Trophoblast cell (in vitro differentiated cells and primary cell): ENCODE measurements at regions not wholly inside any gene's neighbourhood (a gene's known extent, or its start where the extent isn't known, plus 50 kb on each side); places are given as distances from the start of the nearest gene placed in this dataset.

Experiments used
- DNase-seq, 2 donors: peaks; one replicate each; pipeline ENCODE4 v3.0.0-alpha.2; 2016
- H2AFZ ChIP-seq: 2 replicates; pipeline ENCODE4 v1.6.1; 2013; ENCODE audit warnings: low read length, moderate library complexity, mild to moderate bottlenecking; ENCODE audit not compliant: insufficient read depth, poor library complexity
- H2AK5ac ChIP-seq: 2 replicates; pipeline ENCODE4 v1.6.1; 2013; ENCODE audit warnings: mild to moderate bottlenecking, low read length
- H2BK120ac ChIP-seq: 2 replicates; pipeline ENCODE4 v1.6.1; 2013; ENCODE audit warnings: low read length, mild to moderate bottlenecking, moderate library complexity; ENCODE audit not compliant: insufficient read depth, poor library complexity
- H2BK12ac ChIP-seq: 2 replicates; pipeline ENCODE4 v1.6.1; 2013; ENCODE audit warnings: mild to moderate bottlenecking, low read length, moderate library complexity
- H2BK5ac ChIP-seq: 2 replicates; pipeline ENCODE4 v1.6.1; 2013; ENCODE audit warnings: low read length, low read depth, moderate library complexity, mild to moderate bottlenecking; ENCODE audit not compliant: poor library complexity
- H3K14ac ChIP-seq: 2 replicates; pipeline ENCODE4 v1.6.1; 2013; ENCODE audit warnings: mild to moderate bottlenecking, low read length
- H3K18ac ChIP-seq: 2 replicates; pipeline ENCODE4 v1.6.1; 2013; ENCODE audit warnings: mild to moderate bottlenecking, low read length
- H3K23ac ChIP-seq: 2 replicates; pipeline ENCODE4 v1.6.1; 2013; ENCODE audit warnings: low read length
- H3K27ac ChIP-seq: 2 replicates; pipeline ENCODE4 v1.5.1; 2013; ENCODE audit warnings: low read depth, mild to moderate bottlenecking, inconsistent platforms, low read length, moderate library complexity
- H3K27me3 ChIP-seq: 2 replicates; pipeline ENCODE4 v1.6.1; 2013; ENCODE audit warnings: inconsistent platforms, mild to moderate bottlenecking, low read length, moderate library complexity; ENCODE audit not compliant: insufficient read depth
- H3K36me3 ChIP-seq, 2 experiments: 1 replicate in 1 of 2; 2 replicates in 1 of 2; pipeline ENCODE4 v1.6.1; 2013; ENCODE audit warnings: low read length in 2 of 2, mild to moderate bottlenecking in 2 of 2, moderate library complexity in 1 of 2; ENCODE audit not compliant: insufficient read depth in 2 of 2, control insufficient read depth in 1 of 2
- H3K4ac ChIP-seq: 2 replicates; pipeline ENCODE4 v1.6.1; 2013; ENCODE audit warnings: low read depth, mild to moderate bottlenecking, low read length, moderate library complexity
- H3K4me1 ChIP-seq, 2 experiments: 1 replicate in 1 of 2; 2 replicates in 1 of 2; pipeline ENCODE4 v1.6.1; 2013; ENCODE audit warnings: low read length in 2 of 2, mild to moderate bottlenecking in 2 of 2, moderate library complexity in 1 of 2; ENCODE audit not compliant: insufficient read depth in 2 of 2, control insufficient read depth in 1 of 2
- H3K4me2 ChIP-seq: 2 replicates; pipeline ENCODE4 v1.6.1; 2013; ENCODE audit warnings: inconsistent platforms, mild to moderate bottlenecking, low read length, moderate library complexity
- H3K4me3 ChIP-seq: 2 replicates; pipeline ENCODE4 v1.5.1; 2013; ENCODE audit warnings: mild to moderate bottlenecking, low read depth, low read length, inconsistent platforms
- H3K79me1 ChIP-seq: one replicate; pipeline ENCODE4 v1.6.1; 2013; ENCODE audit warnings: low read length
- H3K79me2 ChIP-seq: 2 replicates; pipeline ENCODE4 v1.6.1; 2013; ENCODE audit warnings: low read length, mild to moderate bottlenecking; ENCODE audit not compliant: control insufficient read depth, insufficient read depth, poor library complexity
- H3K9ac ChIP-seq: 2 replicates; pipeline ENCODE4 v1.6.1; 2013; ENCODE audit warnings: mild to moderate bottlenecking, low read length
- H3K9me3 ChIP-seq: 2 replicates; pipeline ENCODE4 v1.6.1; 2013; ENCODE audit warnings: low read depth, mild to moderate bottlenecking, control low read depth, inconsistent platforms, low read length; ENCODE audit not compliant: insufficient read depth
- H4K12ac ChIP-seq: 2 replicates; pipeline ENCODE4 v1.6.1; 2013; ENCODE audit warnings: low read depth, mild to moderate bottlenecking, low read length, moderate library complexity
- H4K8ac ChIP-seq: 2 replicates; pipeline ENCODE4 v1.6.1; 2013; ENCODE audit warnings: low read depth, mild to moderate bottlenecking, low read length, moderate library complexity
- H4K91ac ChIP-seq: one replicate; pipeline ENCODE4 v1.6.1; 2013; ENCODE audit warnings: low read depth, mild to moderate bottlenecking, low read length, moderate library complexity
- WGBS: extraction: QIAGEN DNeasy Blood & Tissue Kit; methylation state at CpG from one replicate; pipeline ENCODE4 v1.1.7; 2013; ENCODE audit warnings: missing lambda C conversion rate; ENCODE audit not compliant: insufficient read length, insufficient coverage; ENCODE audit errors: extremely low coverage; 5-methylcytosine and 5-hydroxymethylcytosine counted together

DNA sequence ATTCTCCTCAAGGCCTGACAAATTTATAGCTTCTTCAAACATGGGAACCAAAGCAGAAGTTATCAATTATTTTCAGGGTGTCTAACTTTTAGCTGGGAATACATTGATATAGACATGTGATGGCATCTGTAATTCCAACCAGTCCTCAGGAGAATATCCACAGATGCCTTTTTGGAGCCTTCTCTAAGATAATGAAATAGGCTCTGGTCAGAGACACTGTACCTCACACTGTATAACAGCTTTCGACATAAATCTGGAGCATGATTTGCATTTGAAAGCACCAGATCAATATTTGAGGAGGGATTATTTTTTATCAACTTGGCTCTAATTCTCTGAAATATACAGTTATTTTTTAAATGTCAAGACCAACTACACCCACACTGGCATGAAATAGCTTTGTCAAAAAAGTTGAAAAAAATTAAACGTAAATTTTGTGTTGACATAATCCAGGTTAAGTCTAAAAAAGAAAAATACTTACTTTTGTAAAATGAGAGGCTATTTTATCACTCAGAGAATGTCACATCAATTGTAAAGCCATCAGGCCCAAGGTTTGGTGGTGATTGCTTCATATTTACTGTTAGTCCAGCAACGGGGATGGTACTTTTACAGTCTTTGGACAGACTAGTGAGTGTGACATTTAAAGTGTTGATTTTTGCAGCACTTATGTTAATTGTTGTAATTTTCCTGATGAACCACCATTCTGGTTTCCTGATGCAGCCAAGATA is 177.0 kb upstream of the SP8 start:
- no peak overlapping the region for H3K18ac ChIP-seq

DNA sequence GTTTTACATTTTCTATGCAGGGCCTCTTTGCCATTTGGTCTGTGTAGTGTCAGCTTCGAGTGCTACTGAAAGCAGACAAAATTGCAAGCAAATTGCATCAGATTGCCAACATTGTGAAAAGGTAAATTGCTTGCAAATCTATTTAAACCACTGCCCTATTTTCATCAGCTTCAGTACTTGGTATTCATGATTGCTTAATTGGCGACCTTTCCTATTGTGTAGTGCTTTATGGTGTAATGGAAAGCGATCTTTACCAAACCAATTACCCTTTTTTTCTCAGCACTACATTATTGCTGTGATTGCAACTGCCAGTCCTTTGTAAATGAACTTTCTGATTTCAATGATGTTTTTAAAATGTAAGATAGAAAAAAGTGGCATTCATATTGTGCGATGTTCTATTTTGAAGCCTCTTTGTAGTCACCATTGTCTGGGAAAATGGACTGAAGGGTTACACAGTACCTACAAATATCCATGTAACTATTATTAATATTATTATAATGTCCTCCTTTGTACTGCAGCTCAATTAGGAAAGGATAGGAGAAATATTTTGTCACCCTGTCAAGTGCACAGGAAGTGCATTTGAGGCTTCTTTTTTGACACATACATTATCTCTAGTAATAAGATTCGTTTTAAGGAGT is 177.7 kb upstream of the SP8 start:
- Histone ChIP-seq H3K36me3 (no peaks in the 10 kb centered on the region), H3K4me3 (no peak overlapping the region), H3K27ac (no peak overlapping the region), H4K8ac (no peak overlapping the region), H3K79me1 (no peaks in the 10 kb centered on the region), H3K9ac (no peak overlapping the region), H3K4me1 (no peaks in the 10 kb centered on the region), H2BK120ac (no peak overlapping the region), H3K14ac (no peak overlapping the region), H2AK5ac (no peak overlapping the region), H3K79me2 (no peaks in the 10 kb centered on the region), H3K23ac (no peak overlapping the region), H3K18ac (no peak overlapping the region), H2BK5ac (no peak overlapping the region), H2BK12ac (no peak overlapping the region), H3K27me3 (no peaks in the 10 kb centered on the region), H4K12ac (no peak overlapping the region), H4K91ac (no peak overlapping the region), H2AFZ (no peak overlapping the region), H3K9me3 (no peaks in the 10 kb centered on the region), H3K4ac (no peak overlapping the region), H3K4me2 (no peak overlapping the region)
- DNase-seq, result no peak
- WGBS, result no CpG with 5 or more reads among the region's 5 CpGs

More for the DNA sequence above, 177.0 kb upstream of the SP8 start:
- Histone ChIP-seq H2BK5ac (no peak overlapping the region), H3K9ac (no peak overlapping the region), H3K4ac (no peak overlapping the region), H2BK12ac (no peak overlapping the region), H2AFZ (no peak overlapping the region), H2AK5ac (no peak overlapping the region), H3K79me1 (no peaks in the 10 kb centered on the region), H3K9me3 (no peaks in the 10 kb centered on the region), H3K4me2 (no peak overlapping the region), H3K27ac (no peak overlapping the region), H3K23ac (no peak overlapping the region), H3K79me2 (no peaks in the 10 kb centered on the region), H3K27me3 (no peaks in the 10 kb centered on the region), H3K4me3 (no peak overlapping the region), H3K14ac (no peak overlapping the region), H4K91ac (no peak overlapping the region), H2BK120ac (no peak overlapping the region), H3K36me3 (no peaks in the 10 kb centered on the region), H4K12ac (no peak overlapping the region), H3K4me1 (no peaks in the 10 kb centered on the region), H4K8ac (no peak overlapping the region)
- no peak for DNase-seq
- WGBS, result no CpG with 5 or more reads among the region's 3 CpGs

DNA sequence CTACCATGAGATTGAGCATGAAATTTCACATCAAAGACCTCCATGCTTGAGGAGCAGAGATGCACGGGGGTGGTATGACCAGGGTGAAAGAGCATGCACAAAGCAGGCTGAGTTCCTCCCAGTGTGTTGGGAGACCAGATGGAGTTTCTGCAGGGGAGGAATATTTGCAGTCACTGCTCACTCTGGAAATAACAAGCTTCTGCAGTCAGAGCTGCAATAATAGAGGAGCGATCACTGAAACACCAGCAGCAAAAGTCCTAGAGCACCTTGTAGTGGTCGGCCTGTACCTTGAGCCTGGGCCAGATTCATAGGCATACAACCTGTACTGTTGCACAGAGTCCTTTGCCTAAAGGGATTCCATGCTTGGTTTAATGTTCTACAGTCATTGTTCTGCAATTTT is 184.5 kb upstream of the SP8 start:
- Histone ChIP-seq H3K14ac (no peak overlapping the region), H3K9ac (no peak overlapping the region), H3K9me3 (no peaks in the 10 kb centered on the region), H2BK12ac (no peak overlapping the region), H2BK120ac (no peak overlapping the region), H3K4me2 (no peak overlapping the region), H3K18ac (no peak overlapping the region), H3K4ac (no peak overlapping the region), H4K91ac (no peak overlapping the region), H3K4me1 (no peaks in the 10 kb centered on the region), H3K27me3 (no peaks in the 10 kb centered on the region), H3K23ac (no peak overlapping the region), H2BK5ac (no peak overlapping the region), H3K36me3 (no peaks in the 10 kb centered on the region), H3K27ac (no peak overlapping the region), H4K8ac (no peak overlapping the region), H3K79me1 (no peaks in the 10 kb centered on the region), H2AFZ (no peak overlapping the region), H2AK5ac (no peak overlapping the region), H3K4me3 (no peak overlapping the region), H3K79me2 (no peaks in the 10 kb centered on the region), H4K12ac (no peak overlapping the region)
- WGBS, result no CpG with 5 or more reads among the region's 3 CpGs
- no peak for DNase-seq

DNA sequence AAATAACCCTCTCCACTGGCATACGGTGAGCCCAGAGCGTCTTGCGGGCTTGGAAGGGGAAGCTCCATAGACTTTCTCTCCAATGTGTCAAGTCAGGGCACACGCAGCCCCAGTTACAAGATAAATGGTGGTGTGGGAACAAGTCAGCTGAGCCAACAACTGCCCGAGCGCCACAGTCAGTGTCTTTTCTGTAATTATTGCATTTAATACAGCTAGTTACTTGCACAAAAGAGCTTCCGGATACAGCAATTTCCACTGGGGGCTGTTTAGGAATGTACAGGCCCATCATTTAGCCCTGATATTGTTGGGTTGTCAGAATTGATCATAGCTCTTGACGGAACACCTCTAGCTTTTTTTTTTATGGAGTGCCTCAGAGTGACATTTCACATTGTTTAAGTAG is 193.5 kb upstream of the SP8 start:
- Histone ChIP-seq H3K4me3 (no peak overlapping the region), H3K4me2 (no peak overlapping the region), H3K79me2 (no peaks in the 10 kb centered on the region), H3K9me3 (peaks cover 4% of the 10 kb centered on the region), H2BK5ac (no peak overlapping the region), H3K23ac (no peak overlapping the region), H3K18ac (no peak overlapping the region), H4K12ac (no peak overlapping the region), H3K79me1 (no peaks in the 10 kb centered on the region), H3K27me3 (no peaks in the 10 kb centered on the region), H2BK12ac (no peak overlapping the region), H2AK5ac (no peak overlapping the region), H3K27ac (no peak overlapping the region), H2AFZ (no peak overlapping the region), H3K9ac (no peak overlapping the region), H3K4ac (no peak overlapping the region), H3K36me3 (no peaks in the 10 kb centered on the region), H4K8ac (no peak overlapping the region), H2BK120ac (no peak overlapping the region), H4K91ac (no peak overlapping the region), H3K14ac (no peak overlapping the region), H3K4me1 (no peaks in the 10 kb centered on the region)
- no peak for DNase-seq
- no CpG with 5 or more reads among the region's 8 CpGs for WGBS
